WTC11 (cell line): ENCODE measurements at regions not wholly inside any gene's neighbourhood (a gene's known extent, or its start where the extent isn't known, plus 50 kb on each side); places are given as distances from the start of the nearest gene placed in this dataset.

Experiments
- ATAC-seq: fragments of 200-7000 bp; cut with Tn5 transposase; 2 replicates; pipeline ENCODE4 v1.10.0; 2021; ENCODE audit warnings: mild to moderate bottlenecking, moderate library complexity
- CTCF ChIA-PET: fragments of 300-600 bp; sonication (Branson Sonifier 250); formaldehyde crosslinking; loops from one replicate; lab custom pipeline; 2021; ENCODE audit warnings: antibody characterized with exemption; lab: Charles Lee
- POLR2A ChIA-PET: fragments of 350-600 bp; sonication (Branson Sonifier 250); formaldehyde crosslinking; loops from one replicate; lab custom pipeline; 2021; ENCODE audit warnings: antibody characterized with exemption; lab: Charles Lee
- DNase-seq: peaks from one replicate; pipeline ENCODE4 v3.0.0; 2021; ENCODE audit warnings: low spot score
- H3K27ac Mint-ChIP-seq: 2 replicates; pipeline ENCODE4 v1.8.0; 2021; ENCODE audit warnings: mixed read lengths
- H3K27me3 Mint-ChIP-seq: 2 replicates; pipeline ENCODE4 v1.8.0; 2021; ENCODE audit warnings: low read depth, mild to moderate bottlenecking, moderate library complexity, mixed read lengths
- H3K36me3 Mint-ChIP-seq: 2 replicates; pipeline ENCODE4 v1.8.0; 2021; ENCODE audit warnings: mixed read lengths
- H3K4me1 Mint-ChIP-seq: 2 replicates; pipeline ENCODE4 v1.8.0; 2022; ENCODE audit warnings: mixed read lengths
- H3K4me3 Mint-ChIP-seq: 2 replicates; pipeline ENCODE4 v1.8.0; 2021; ENCODE audit warnings: mild to moderate bottlenecking, moderate library complexity, mixed read lengths
- H3K9me3 Mint-ChIP-seq: 2 replicates; pipeline ENCODE4 v1.8.0; 2021; ENCODE audit warnings: mixed read lengths
- AR ChIP-seq: fragments of 250-450 bp; sonication (Bioruptor Pico); IDR thresholded peaks from 2 replicates; pipeline ENCODE4 v1.9.0; 2021; ENCODE audit warnings: mild to moderate bottlenecking
- ATF3 ChIP-seq: sonication (generic); formaldehyde crosslinking; conservative IDR thresholded peaks from 2 replicates; pipeline ENCODE4 v1.8.1; 2022; ENCODE audit warnings: mild to moderate bottlenecking, missing genetic modification reagents
- CREB1 ChIP-seq: sonication (generic); formaldehyde crosslinking; IDR thresholded peaks from 2 replicates; pipeline ENCODE4 v1.8.0; 2023; ENCODE audit warnings: mild to moderate bottlenecking, missing genetic modification reagents
- EMX1 ChIP-seq: fragments of 250-450 bp; sonication (Bioruptor Pico); IDR thresholded peaks from 2 replicates; pipeline ENCODE4 v1.8.0; 2021; ENCODE audit warnings: mild to moderate bottlenecking
- FOXK1 ChIP-seq: sonication (generic); formaldehyde crosslinking; IDR thresholded peaks from 2 replicates; pipeline ENCODE4 v1.8.0; 2022; ENCODE audit warnings: mild to moderate bottlenecking, moderate library complexity, missing genetic modification reagents
- FOXP1 ChIP-seq: sonication (generic); formaldehyde crosslinking; IDR thresholded peaks from 2 replicates; pipeline ENCODE4 v1.8.0; 2022; ENCODE audit warnings: missing genetic modification reagents, mild to moderate bottlenecking, moderate library complexity, borderline replicate concordance
- FOXP4 ChIP-seq: sonication (generic); formaldehyde crosslinking; IDR thresholded peaks from 2 replicates; pipeline ENCODE4 v1.8.0; 2022; ENCODE audit warnings: mild to moderate bottlenecking, missing genetic modification reagents
- IRF1 ChIP-seq: sonication (generic); formaldehyde crosslinking; IDR thresholded peaks from 2 replicates; pipeline ENCODE4 v1.8.0; 2023; ENCODE audit warnings: missing genetic modification reagents
- IRF2 ChIP-seq: sonication (generic); formaldehyde crosslinking; IDR thresholded peaks from 2 replicates; pipeline ENCODE4 v1.8.0; 2022; ENCODE audit warnings: low read depth, missing genetic modification reagents, borderline replicate concordance
- MLX ChIP-seq: sonication (generic); formaldehyde crosslinking; IDR thresholded peaks from 2 replicates; pipeline ENCODE4 v1.8.1; 2023; ENCODE audit warnings: mild to moderate bottlenecking, missing genetic modification reagents, moderate library complexity
- NFYB ChIP-seq: sonication (generic); formaldehyde crosslinking; conservative IDR thresholded peaks from 2 replicates; pipeline ENCODE4 v1.8.0; 2022; ENCODE audit warnings: low read depth, missing genetic modification reagents
- RELA ChIP-seq: sonication (generic); formaldehyde crosslinking; IDR thresholded peaks from 2 replicates; pipeline ENCODE4 v1.8.1; 2022; ENCODE audit warnings: missing genetic modification reagents, mild to moderate bottlenecking, borderline replicate concordance
- RORB ChIP-seq: fragments of 250-450 bp; sonication (Bioruptor Pico); IDR thresholded peaks from 2 replicates; pipeline ENCODE4 v1.9.0; 2021; ENCODE audit warnings: mild to moderate bottlenecking
- SP1 ChIP-seq: sonication (generic); formaldehyde crosslinking; conservative IDR thresholded peaks from 2 replicates; pipeline ENCODE4 v1.8.1; 2022; ENCODE audit warnings: missing genetic modification reagents
- ZBTB43 ChIP-seq: sonication (generic); formaldehyde crosslinking; IDR thresholded peaks from 2 replicates; pipeline ENCODE4 v1.8.1; 2023; ENCODE audit warnings: mild to moderate bottlenecking, missing genetic modification reagents
- ZMAT4 ChIP-seq: fragments of 250-450 bp; sonication (Bioruptor Pico); IDR thresholded peaks from 2 replicates; pipeline ENCODE4 v1.9.0; 2021; ENCODE audit warnings: mild to moderate bottlenecking
- ZNF138 ChIP-seq: sonication (generic); formaldehyde crosslinking; conservative IDR thresholded peaks from 2 replicates; pipeline ENCODE4 v1.8.1; 2022; ENCODE audit warnings: mild to moderate bottlenecking, moderate library complexity, missing genetic modification reagents
- ZNF416 ChIP-seq: fragments of 250-450 bp; sonication (Bioruptor Pico); IDR thresholded peaks from 2 replicates; pipeline ENCODE4 v1.9.0; 2021; ENCODE audit warnings: mild to moderate bottlenecking, inconsistent platforms
- ZNF512 ChIP-seq: sonication (generic); formaldehyde crosslinking; IDR thresholded peaks from 2 replicates; pipeline ENCODE4 v1.8.1; 2022; ENCODE audit warnings: missing genetic modification reagents, borderline replicate concordance

GRCh38 chr10:64097391-64098122, 576.4 kb downstream of the REEP3 start:
- H3K9me3 Mint-ChIP-seq, result 0 out of 2 replicates have a peak, but pooled peaks cover 3% of the 10 kb centered on the region
- H3K4me1 Mint-ChIP-seq, result peaks cover 7% of the 10 kb centered on the region
- ChIA-PET POLR2A (no interaction called here), CTCF (no interaction called here)
- H3K27me3 Mint-ChIP-seq, result 0 out of 2 replicates have a peak, but pooled peaks cover 2% of the 10 kb centered on the region
- DNase-seq, result no peak
- H3K4me3 Mint-ChIP-seq, result no peak overlapping the region
- no peaks in the 10 kb centered on the region for H3K36me3 Mint-ChIP-seq
- no peak overlapping the region for H3K27ac Mint-ChIP-seq
- ATAC-seq, result no peak
- TF ChIP-seq FOXK1 (CRISPR knock-in tag) (no peak), EMX1 (CRISPR knock-in tag) (no peak), CREB1 (no peak), FOXP1 (CRISPR knock-in tag) (no peak), ZNF416 (no peak), RELA (CRISPR knock-in tag) (no peak), ATF3 (CRISPR knock-in tag) (no peak), IRF1 (CRISPR knock-in tag) (no peak), ZBTB43 (CRISPR knock-in tag) (no peak), FOXP4 (no peak), ZNF138 (CRISPR knock-in tag) (no peak), ZNF512 (no peak), RORB (CRISPR knock-in tag) (no peak), IRF2 (no peak), SP1 (CRISPR knock-in tag) (no peak), NFYB (CRISPR knock-in tag) (no peak), AR (CRISPR knock-in tag) (no peak), MLX (CRISPR knock-in tag) (no peak), ZMAT4 (CRISPR knock-in tag) (no peak)
